HG02678 (cell line): ENCODE measurements at regions not wholly inside any gene's neighbourhood (a gene's known extent, or its start where the extent isn't known, plus 50 kb on each side); places are given as distances from the start of the nearest gene placed in this dataset.

ENCODE experiments used
- ATAC-seq: cut with Tn5 transposase; IDR thresholded peaks from one replicate; pipeline ENCODE4 v1.9.1; 2021; ENCODE audit warnings: mild to moderate bottlenecking, moderate library complexity; ENCODE audit not compliant: unreplicated experiment

DNA sequence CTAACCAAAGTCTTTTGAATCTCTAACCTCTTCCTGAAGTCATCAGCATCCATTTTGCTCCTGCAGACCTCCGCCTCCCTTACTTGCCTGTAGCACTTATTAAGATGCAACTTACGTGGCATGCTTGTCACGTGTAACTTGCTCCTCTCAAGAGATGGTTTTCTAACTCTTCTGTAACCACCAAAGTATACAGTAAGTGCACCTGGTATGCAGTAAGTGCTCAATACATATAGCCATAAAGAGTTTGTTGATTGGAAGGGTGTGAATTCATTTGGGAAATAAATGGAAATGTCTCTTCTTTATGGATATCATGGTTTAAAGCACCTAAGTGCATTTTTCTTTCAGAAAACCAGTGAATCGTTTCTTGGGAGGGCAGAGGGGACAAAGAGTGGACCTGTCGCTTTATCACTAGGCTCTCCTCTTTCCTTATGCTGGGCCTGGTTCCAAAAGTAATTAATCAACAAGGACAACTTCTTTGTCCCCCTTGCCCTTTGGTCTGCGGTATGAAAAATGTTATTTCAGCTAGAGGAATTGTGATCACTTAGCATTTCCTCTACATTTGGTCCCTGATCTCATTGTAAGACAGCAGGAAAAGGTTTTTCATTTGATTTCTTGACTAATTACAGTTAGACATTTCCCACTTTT, 370.0 kb upstream of the SPRED2 start:
- ATAC-seq = no peak

DNA sequence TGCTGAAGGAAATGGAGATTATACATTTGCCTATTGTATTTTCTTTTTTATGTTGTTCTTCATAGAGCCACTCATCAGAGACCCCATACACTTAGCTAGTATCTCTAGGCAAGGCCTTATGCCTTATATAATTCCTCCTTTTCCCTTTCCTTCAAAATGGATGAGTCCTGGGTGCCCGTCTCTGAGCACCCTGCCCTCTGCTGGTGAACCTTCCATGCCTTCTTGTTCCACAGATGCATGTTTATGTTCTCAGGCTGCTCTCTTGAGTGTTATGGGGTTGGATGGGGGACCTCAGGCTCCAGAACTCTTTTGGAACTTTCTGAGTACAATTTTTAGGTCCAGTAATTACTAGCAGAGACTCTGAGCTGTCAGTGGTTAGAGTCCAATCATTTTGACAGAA, 368.6 kb upstream of the SPRED2 start:
- no peak for ATAC-seq

DNA sequence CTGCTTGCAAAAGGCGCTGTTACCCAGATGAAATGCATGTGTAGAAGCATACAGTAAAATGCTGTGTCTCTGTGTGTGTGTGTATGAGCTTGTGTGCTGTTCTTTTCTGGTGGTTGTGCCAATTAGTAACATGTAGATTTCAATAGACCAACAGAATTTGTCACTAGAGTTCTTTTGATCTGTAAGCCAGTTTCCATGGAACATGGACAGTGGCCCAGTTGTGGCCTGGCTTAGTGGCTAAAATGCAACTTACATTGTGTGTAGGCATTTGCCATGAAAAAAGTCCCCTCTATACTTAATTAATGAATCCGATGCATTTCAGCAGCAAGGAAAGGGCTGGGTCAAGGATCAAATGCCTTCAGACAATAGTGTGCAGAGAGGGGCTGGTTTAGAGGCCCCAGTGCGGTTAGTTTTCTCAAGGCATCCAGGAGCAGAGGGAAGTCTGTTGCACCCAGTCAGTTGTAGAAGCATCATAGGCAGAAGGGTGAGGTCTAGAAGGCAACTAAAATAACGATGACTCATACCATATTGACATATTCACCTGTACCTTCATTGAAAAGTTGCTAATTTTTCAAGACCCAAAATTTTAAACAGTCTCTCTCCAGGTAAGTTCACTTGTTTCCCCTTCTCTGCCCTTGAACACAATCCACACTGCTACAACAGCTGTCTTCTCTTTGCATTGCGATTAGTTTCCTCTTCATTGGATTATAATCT, 366.9 kb upstream of the SPRED2 start:
- no peak for ATAC-seq

DNA sequence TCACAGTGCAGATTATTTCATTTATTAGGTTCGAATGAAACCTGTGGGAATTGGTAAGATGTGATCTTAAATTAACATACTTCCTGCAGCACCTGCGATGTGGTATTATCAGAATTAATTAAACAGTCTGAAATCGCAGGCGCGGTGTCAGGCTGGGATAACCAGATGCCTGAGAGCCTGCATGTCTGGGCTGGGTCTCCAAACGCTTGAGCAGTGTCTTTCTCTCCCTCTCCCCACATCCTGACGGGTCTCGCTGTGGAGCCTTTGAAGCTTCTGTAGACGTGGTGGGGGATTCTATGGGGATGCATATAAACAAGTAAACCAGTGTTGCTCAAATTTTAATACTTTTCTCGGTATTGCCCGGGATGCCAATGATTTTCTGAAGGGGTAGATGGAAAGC, 366.2 kb upstream of the SPRED2 start:
- no peak for ATAC-seq

DNA sequence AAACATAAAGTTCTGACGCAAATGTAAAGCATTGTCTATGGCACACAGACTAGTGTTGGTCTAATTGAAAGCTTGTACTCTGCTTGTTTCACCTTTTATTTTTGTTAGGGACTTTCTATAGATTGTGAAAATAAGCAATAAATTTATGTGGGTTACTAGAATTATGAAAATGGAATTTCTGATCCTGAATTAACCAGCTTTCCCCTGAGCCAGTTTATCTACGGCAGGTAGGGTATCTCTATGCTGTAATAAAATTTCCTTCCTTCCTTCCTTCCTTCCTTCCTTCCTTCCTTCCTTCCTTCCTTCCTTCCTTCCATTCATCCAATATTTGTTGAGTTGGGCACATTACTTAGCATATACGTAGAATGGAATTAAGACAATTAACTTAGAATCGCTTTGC, 362.6 kb upstream of the SPRED2 start:
- ATAC-seq = no peak

DNA sequence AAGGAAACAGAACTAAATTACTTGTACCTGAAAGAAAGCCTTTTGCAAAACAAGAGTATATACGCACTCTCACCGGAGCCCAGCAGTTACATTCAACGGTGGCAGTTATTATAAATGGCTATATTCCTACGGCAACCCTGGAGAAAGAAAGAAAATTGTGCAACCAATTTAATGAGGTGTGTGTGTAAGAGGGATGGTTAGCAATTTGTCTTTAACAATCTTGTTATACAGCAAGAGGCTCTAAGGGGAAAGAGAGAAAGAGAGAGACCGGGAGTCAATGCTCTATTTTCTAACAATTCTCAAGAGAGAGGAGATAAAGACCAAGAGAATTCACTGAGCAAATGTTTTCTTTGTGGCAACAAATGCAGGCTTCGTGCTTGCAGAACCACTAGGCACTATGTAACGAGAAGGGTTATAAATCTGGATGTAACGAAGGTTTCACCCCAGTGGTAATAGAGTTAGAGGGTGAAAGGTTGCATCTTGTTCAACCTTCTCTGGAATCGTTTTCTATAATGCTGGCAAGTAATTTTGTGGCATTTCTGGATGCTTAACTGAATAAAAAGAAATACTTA, 359.1 kb upstream of the SPRED2 start:
- ATAC-seq = no peak

DNA sequence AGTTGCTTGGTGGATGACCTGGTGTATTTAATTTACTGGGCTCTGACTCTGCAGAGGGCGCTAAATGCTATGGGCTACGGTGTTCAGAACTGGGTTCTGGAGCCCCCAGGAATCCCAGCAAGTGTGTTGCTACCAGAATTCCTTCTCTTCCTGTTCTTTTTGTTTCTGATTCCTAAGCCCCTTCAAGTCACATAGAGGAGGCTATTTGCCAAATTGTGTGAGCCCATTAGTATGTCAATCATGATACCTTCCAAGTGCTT, 358.2 kb upstream of the SPRED2 start:
- no peak for ATAC-seq

DNA sequence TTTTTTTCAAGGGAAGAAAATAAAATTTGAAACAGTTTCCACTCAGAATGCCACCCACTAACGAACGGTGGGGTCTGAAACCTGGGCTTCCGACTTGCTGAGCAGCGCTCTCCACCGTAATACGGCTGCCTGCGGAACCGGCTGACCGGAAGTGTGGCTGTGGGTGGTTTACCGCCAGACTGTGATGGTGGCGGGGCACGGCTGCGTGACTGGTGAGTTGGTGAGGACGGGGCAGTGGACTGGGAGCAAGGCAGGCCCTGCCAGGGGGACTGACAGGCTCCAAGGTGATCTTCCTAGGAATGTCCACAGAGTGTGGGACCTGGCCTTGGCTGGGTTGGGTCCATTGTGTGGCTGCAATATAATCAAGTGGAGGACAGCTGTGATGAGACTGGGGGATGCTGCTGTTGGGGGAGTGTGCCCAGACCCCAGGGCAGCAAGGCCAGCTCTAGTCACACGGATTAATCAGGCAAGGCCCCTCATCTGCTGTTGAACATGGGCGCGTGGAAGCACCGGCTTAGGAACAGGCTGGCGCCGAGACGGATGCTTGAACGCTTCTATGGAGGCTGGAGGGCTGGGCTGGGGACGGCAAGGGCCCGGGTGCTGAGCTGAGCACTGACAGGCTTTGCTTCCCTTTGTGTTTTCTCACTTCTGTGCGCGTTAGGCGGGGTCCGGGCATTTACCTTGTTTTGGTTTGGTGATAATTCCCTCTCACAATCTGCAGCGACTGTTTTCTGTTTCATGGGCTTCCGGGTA, 357.7 kb upstream of the SPRED2 start:
- no peak for ATAC-seq

DNA sequence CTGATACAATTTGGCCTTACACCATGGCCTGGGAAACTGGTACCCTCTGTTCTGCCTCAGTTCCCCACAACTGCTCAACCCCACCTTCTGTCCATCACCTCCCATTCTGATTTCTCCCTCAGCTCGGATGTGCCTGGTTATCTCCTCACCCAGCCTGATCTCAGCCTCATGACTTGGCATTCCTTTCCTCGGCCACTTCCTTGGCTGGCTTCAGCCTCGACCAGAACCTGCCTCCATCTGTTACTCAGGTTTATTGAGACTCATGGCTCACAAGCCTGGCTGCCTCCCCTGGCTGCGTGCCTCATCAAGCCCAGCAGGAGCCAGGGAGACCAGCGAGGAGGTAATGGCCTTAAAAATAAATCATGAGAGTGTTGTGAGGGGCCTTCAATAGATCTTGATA, 356.2 kb upstream of the SPRED2 start:
- no peak for ATAC-seq

DNA sequence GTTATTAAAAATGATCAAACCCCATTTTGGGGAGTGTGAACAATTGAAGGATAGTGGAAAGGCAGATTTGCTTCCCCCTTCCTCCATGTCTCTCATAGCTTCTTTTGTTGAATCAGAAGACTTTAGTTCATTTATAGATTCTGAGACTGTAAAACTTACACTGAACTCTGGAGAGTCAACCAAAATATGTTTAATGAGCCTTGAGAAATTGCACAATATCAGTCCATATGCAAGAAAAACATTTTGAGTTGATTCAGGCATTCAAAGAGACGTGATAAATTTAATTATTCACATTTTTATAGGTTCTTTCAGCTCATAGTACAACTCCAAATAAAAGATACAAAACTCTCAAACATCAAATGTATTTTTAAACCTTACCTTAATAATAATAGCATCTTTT, 354.4 kb upstream of the SPRED2 start:
- no peak for ATAC-seq

DNA sequence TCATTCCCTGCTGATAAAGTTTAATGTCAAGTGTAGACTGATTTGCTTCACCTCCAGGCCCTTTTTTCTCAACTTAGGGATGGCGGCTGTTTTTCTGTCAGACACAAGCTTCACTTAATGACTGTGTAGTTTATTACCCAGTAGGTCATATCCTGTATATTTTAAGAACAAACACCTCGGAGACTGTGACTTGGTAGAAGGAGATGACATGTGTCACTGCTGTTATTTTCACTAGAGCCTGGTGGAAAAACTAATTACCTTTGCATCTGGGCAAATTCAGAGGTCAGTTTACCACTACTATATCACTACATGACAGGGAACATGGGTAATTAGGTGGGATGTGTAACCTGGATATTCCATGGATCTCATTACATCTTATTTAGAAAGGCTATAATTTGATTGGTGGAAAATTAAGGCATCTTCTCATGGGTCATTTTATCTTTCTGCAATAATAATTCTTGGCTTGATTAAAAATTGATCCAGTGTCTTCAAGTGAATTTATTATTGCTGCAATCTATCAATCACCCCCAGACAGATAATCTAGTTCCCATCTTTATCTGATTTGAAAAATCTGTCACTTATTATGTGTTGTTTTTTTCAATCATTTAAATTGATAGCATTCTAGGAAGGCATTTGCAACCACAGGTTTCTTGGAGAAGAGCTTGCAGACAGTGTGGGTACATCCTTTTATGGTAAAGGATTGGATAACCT, 353.8 kb upstream of the SPRED2 start:
- ATAC-seq = no peak

DNA sequence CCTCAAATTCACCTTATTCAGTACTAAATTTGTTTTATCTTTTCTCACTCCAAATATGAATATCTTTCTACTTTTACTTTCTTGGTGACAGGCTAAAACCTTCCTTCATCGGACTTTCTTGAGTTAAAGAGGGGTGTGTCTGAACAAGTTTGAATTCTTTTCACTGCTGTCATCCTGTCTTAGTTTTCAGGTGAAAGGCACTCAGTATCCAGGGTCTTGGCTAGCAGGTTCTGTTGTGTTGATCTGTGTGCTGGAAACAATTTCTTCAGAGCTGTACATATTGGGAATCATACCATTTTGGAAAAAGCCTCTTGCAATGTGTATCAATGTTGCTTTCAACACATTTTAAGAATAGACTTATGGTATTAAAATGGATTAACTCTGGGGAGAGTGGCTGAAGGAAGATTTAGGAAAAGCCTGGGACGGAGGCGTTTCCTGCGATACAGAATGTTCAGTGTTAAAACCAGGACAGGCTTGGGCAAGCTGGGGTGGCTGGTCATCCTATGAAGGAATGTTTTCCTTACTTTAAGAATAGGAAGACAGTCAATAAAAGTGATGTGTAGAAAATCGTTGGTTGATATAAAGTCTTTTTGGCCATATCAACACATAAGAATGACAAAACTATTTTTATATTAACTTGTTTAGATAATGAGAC, 350.7 kb upstream of the SPRED2 start:
- ATAC-seq = no peak

DNA sequence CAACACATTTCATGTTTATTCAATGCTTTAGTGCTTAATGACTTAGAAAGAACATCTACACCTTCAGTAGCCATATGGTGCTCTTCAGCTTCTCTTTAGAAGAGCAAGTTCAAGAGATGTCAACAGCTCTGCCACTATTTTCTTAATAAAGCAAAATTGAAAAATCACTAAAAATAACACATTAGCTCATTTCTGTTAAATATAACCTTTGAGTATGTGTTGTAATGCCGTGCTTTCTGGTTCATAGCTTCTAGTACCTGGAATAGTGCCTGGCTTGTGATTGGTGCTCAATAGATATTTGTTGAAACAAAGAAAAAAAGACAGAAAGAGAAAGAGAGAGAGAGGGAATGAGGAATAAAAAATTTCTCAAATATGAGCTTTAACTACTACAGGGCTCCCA, 349.8 kb upstream of the SPRED2 start:
- no peak for ATAC-seq

DNA sequence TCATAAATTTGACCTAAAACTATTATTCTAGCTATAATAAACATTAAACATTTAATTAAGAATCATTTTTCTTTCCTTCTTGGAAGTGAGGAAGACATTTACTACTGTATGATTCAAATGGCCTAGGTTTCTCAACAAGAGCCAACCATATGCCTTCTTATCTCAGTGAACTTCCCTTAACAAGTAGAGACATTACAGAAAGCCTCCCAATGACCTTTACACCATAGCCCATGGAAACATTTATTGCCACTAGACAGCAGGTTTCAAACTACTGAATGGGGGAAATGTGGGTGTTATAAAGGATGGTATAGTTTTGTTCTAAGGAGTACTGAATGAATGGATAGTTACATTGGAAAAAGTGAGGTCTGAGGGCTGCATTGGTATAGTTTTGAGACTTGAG, 349.4 kb upstream of the SPRED2 start:
- no peak for ATAC-seq

DNA sequence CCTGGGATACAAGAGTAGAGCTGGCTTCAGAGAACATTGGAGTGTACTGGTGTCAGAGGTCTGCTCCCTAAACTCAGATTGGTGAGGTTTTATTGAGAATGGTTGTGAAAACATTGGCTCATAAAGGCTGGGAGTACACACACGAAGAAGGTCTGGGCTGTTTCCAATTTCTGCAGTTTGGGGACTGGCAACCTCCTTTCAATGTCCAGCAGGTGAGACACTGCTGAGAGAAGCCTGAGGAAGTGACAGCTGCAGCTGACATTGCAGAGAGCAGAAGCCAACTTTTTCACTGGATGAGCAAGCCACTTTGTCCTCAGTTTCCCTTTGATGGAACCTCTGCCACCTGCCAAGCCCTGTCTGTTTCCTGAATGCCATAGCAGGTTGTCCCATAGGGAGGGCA, 346.6 kb upstream of the SPRED2 start:
- no peak for ATAC-seq

DNA sequence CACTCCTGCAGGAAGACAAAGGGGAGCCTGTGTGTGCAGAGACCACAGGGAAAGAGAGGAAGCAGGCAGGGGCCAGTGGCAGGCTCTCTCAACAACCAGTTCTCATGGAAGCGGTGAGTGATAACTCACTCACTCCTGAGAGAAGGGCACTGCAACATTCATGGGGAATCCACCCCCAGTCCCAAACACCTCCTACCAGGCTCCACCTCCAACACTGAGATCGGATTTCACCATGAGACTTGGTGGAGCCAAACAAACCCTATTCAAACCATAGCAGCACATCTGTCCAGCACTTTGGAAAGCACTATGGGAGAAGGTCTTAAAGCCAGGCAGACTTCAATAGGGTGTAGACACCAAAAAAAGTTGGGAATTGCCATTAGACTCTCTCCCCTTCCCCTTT, 345.7 kb upstream of the SPRED2 start:
- ATAC-seq = no peak

DNA sequence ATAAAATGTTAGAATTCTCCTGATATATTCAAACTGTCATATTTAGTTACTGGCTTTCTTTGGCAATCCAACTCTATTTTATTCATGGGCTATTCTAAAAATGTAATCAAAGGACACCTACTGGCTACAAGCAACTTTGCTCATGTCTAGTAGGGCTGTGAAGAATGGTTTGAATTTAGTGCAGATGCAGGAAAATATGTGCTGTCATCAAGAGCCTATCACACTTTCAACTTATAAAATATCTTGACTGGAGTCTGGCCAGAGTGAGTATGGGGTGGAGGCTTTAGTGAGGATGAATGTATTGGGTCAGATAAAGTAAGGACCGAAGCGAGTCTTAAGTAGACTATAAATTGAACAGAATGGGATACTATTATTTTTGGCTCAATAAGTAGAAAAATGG, 343.4 kb upstream of the SPRED2 start:
- ATAC-seq = no peak

DNA sequence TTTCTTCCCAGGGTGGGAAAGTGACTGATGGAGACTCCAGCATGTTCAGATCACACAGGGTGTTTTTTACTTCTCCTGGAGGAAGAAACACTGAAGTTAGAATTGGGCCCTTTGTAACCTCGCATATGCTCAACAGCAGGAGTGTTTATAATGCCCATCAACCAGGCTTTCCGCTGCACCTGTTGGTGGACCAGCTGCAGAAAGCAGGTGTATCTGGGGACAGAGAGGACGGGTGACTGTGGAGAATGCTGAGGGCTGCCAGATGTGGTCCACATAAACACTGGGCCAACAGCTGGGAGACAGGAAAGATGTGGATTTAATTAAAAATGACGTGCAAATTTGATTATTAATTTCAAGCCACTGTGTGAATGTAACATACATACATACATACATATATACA, 335.5 kb upstream of the SPRED2 start:
- no peak for ATAC-seq

DNA sequence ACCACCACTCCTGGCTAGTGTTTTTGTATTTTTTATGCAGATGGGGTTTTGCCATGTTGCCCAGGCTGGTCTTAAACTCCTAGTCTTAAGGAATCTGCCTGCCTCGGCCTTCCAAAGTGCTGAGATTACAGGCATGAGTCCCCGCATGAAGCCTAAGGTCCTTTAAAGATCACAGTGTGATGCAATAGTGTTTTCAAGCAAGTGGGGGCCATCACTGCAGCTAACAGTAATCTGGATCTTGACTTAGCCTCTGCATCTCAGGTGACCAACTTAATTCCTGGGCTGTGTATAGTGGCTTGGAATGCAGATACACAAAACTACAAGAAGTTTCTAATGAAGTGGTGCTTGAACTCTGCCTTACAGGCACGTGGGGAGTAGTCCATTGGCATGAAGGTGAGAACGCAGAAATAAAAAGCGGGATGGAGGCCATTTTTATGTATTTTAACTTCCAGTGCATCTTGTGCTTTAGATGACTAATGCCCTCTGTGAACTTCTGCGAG, 334.4 kb upstream of the SPRED2 start:
- ATAC-seq = no peak

DNA sequence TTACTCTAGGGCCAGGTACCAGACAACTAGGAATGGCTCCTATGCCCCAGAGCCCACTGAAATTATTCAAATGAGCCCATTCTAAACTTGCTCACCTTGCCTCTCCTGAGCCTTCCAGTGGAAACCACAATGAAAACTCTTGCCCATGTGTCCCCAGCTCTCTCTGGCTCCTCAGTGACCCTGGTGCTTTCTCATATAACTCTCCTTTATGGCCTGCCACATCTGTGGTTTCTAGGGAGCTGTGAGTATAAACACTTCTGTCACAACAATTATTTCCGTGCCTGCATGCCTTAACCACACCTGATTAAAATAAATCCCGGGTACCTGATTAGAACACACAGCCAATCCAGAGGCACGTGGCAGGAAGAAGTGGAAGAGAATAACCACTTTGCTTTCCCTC, 333.0 kb upstream of the SPRED2 start:
- ATAC-seq = no peak

DNA sequence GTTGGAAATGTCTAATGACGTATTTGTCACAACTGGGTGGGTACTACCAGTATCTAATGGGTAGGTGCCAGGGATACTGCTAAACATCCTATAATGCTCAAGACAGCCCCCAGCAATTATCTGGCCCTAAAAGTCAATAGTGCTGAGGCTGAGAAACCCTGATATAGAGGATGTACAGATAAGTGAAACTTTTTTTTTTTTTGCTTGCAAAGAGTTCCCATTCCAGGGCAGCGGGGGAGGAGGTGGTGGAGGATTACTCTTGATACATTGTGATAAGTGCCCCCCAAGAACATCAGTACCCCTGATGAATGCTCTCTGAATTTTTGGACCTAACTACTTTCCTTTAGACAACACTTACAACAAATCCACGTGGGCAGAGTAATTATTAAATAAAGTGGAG, 329.7 kb upstream of the SPRED2 start:
- ATAC-seq = no peak
